Gastroesophageal sphincter (tissue), 4 donors: ENCODE measurements at regions not wholly inside any gene's neighbourhood (a gene's known extent, or its start where the extent isn't known, plus 50 kb on each side); places are given as distances from the start of the nearest gene placed in this dataset.

ENCODE experiments used
- ATAC-seq: fragments of 150-250 bp; one replicate; pipeline ENCODE4 v1.9.1; 2016; ENCODE audit warnings: mild to moderate bottlenecking, moderate library complexity
- H3K27ac ChIP-seq, 4 donors: fragments of 200-600 bp; sonication (generic) in 3 of 4; 1 replicate in 3 of 4; 2 replicates in 1 of 4; pipeline ENCODE4 v1.5.1; 2016 to 2019
- H3K27me3 ChIP-seq: fragments of 200-600 bp; sonication (generic); one replicate; pipeline ENCODE4 v1.5.1; 2019
- H3K36me3 ChIP-seq, 2 donors: fragments of 200-600 bp; sonication (generic); one replicate each; pipeline ENCODE4 v1.5.1; 2019; ENCODE audit warnings: control low read depth in 1 of 2
- H3K4me1 ChIP-seq, 3 donors: fragments of 200-600 bp; sonication (generic); 1 replicate in 2 of 3; 2 replicates in 1 of 3; pipeline ENCODE4 v1.5.1; 2016 to 2019; ENCODE audit warnings: control low read depth in 2 of 3
- H3K4me3 ChIP-seq, 2 donors: fragments of 200-600 bp; sonication (generic); one replicate each; pipeline ENCODE4 v1.5.1; 2019; ENCODE audit warnings: mild to moderate bottlenecking in 1 of 2, moderate library complexity in 1 of 2
- H3K9me3 ChIP-seq, 3 donors: fragments of 200-600 bp; sonication (generic); one replicate each; pipeline ENCODE4 v1.5.1; 2017 to 2019; ENCODE audit warnings: control low read depth in 2 of 3
- CTCF ChIP-seq, 4 experiments: fragments of 200-600 bp in 2 of 4; fragments of 450-650 bp in 2 of 4; sonication (generic) in 1 of 4; IDR thresholded peaks; one replicate each; pipeline ENCODE4 v1.5.1; 2017 to 2019; ENCODE audit warnings: antibody characterized with exemption in 4 of 4, mild to moderate bottlenecking in 2 of 4, moderate library complexity in 2 of 4
- EP300 ChIP-seq: sonication (generic); formaldehyde crosslinking; IDR thresholded peaks from one replicate; pipeline ENCODE4 v1.6.1; 2017; ENCODE audit warnings: antibody characterized with exemption, mild to moderate bottlenecking
- POLR2A ChIP-seq, 2 donors: fragments of 450-650 bp; IDR thresholded peaks; one replicate each; pipeline ENCODE4 v1.6.1; 2017; ENCODE audit warnings: antibody characterized with exemption in 2 of 2, mild to moderate bottlenecking in 2 of 2, moderate library complexity in 1 of 2
- POLR2AphosphoS5 ChIP-seq: sonication (generic); formaldehyde crosslinking; IDR thresholded peaks from one replicate; pipeline ENCODE4 v1.6.1; 2017; ENCODE audit warnings: antibody characterized with exemption
- WGBS, 2 donors: methylation state at CpG; one replicate each; pipeline ENCODE4 v1.1.5; 2018; ENCODE audit warnings: low coverage in 1 of 2; 5-methylcytosine and 5-hydroxymethylcytosine counted together

DNA sequence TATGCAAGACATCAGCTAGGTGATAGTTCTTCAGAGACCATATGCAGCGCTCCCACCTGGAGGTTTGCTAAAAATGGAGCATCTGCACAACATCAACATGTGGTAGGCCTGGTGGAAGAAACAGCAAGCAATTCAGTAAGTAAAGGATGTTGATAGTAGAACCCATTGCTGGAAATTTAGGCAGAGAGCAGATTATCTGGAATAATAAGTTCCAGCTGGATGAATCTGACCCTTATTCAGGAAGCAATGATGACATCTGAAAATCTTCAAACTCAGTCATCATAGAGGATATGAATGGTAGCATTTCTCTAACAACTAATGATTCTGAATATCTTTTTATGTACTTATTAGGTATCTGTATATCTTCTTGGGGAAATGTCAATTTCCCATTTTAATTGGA is 225.2 kb upstream of the ANO3 start:
- 100% methylated on average over 1 of the region's 1 CpG for WGBS, 2 donors
- no peak for ATAC-seq
- Histone ChIP-seq H3K9me3 (no peaks in the 10 kb centered on the region), H3K36me3 (no peaks in the 10 kb centered on the region), H3K4me1 (peaks cover 0 to 31% (median 3%) of the 10 kb centered on the region in 3 donors), H3K4me3 (no peak overlapping the region), H3K27me3 (no peaks in the 10 kb centered on the region), H3K27ac (no peak overlapping the region)
- TF ChIP-seq POLR2AphosphoS5 (no peak), CTCF (IDR thresholded peaks at IDR 0.05) (no peak), POLR2A (IDR thresholded peaks at IDR 0.05) (no peak), EP300 (no peak)

DNA sequence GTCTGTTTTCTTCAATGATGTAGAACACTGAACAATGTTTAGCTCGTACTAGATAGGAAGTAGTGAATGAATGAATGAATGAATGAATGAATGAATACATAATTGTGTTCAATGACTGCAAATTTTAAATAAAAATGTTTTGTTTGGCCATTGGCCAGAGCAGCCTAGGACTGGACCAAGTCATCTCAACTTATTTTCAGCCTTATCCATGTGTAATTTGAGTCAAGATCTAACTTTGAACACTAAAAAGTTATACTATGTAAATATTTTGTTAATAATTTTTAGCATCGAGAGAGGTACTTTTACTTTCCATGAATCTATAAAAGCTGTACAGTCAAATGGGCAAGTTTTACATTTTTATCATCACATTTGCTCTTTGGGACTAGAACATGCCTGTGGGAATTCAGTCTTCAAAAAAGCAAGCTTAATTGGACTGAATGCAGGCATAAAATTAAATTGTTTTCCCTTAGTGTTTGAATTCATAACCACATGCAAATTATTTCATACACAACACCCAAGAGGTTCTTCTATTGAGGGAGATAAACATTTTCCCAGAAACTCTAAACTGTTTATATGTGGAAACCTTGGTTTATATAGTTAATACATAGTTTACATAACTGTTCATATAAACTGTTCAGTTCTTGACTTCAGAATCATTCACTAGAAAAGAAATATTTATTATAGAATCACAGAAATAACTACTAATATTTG is 222.1 kb upstream of the ANO3 start:
- Histone ChIP-seq H3K4me3 (no peak overlapping the region), H3K4me1 (peaks cover 0 to 31% (median 3%) of the 10 kb centered on the region in 3 donors), H3K27me3 (no peaks in the 10 kb centered on the region), H3K9me3 (peaks cover 0 to 8% (median 0%) of the 10 kb centered on the region in 3 donors), H3K36me3 (no peaks in the 10 kb centered on the region), H3K27ac (no peak overlapping the region)
- WGBS, 2 donors, result 35 to 37% methylated on average over 2 of the region's 2 CpGs
- TF ChIP-seq CTCF (IDR thresholded peaks at IDR 0.05) (no peak), POLR2AphosphoS5 (no peak), EP300 (no peak), POLR2A (IDR thresholded peaks at IDR 0.05) (no peak)
- no peak for ATAC-seq

- no peaks in the 10 kb centered on the region for H3K36me3 ChIP-seq
- peaks cover 0 to 8% (median 0%) of the 10 kb centered on the region in 3 donors for H3K9me3 ChIP-seq
- ATAC-seq, result no peak
- TF ChIP-seq CTCF (IDR thresholded peaks at IDR 0.05) (no peak), EP300 (no peak), POLR2A (IDR thresholded peaks at IDR 0.05) (no peak), POLR2AphosphoS5 (no peak)
- no peak overlapping the region for H3K4me3 ChIP-seq
- no peaks in the 10 kb centered on the region for H3K27me3 ChIP-seq
- H3K4me1 ChIP-seq, result peaks cover 0 to 29% (median 3%) of the 10 kb centered on the region in 3 donors
- H3K27ac ChIP-seq, result no peak overlapping the region
Observed at GRCh38 chr11:26112264-26112663, 219.7 kb upstream of the ANO3 start.

GRCh38 chr11:26121466-26121865 is 210.5 kb upstream of the ANO3 start:
- no peaks in the 10 kb centered on the region for H3K4me1 ChIP-seq
- no peak for ATAC-seq
- WGBS, 2 donors, result 90% methylated on average over 2 of the region's 2 CpGs; no CpG with 5 or more reads in 1 of the 2 donors

More at GRCh38 chr11:26121466-26121865, 210.5 kb upstream of the ANO3 start:
- Histone ChIP-seq H3K9me3 (peaks cover 0 to 7% (median 0%) of the 10 kb centered on the region in 3 donors), H3K4me3 (no peak overlapping the region), H3K36me3 (no peaks in the 10 kb centered on the region), H3K27me3 (no peaks in the 10 kb centered on the region), H3K27ac (no peak overlapping the region)
- TF ChIP-seq POLR2AphosphoS5 (no peak), CTCF (IDR thresholded peaks at IDR 0.05) (no peak), POLR2A (IDR thresholded peaks at IDR 0.05) (no peak), EP300 (no peak)
